ENCODE measurements at regions not wholly inside any gene's neighbourhood (a gene's known extent, or its start where the extent isn't known, plus 50 kb on each side); places are given as distances from the start of the nearest gene placed in this dataset.

GRCh38 chr5:163963881-163964280 lies 458.5 kb downstream of the MAT2B start:
- no peak for DNase-seq

- no peak for DNase-seq
These were observed 459.3 kb downstream of the MAT2B start for GRCh38 chr5:163964671-163965070.

- DNase-seq = no peak
These were observed 461.8 kb downstream of the MAT2B start for GRCh38 chr5:163967268-163967667.

GRCh38 chr5:163968651-163969050 lies 463.2 kb downstream of the MAT2B start:
- no peak for DNase-seq

- no peak for DNase-seq
These were observed 471.3 kb downstream of the MAT2B start for GRCh38 chr5:163976696-163977095.

GRCh38 chr5:163978897-163979296 lies 473.5 kb downstream of the MAT2B start:
- DNase-seq = no peak

GRCh38 chr5:163988566-163988965 lies 483.1 kb downstream of the MAT2B start:
- DNase-seq = no peak

GRCh38 chr5:163993126-163993525 lies 487.7 kb downstream of the MAT2B start:
- DNase-seq = no peak

- DNase-seq = no peak
These were observed 489.8 kb downstream of the MAT2B start for GRCh38 chr5:163995206-163995605.

GRCh38 chr5:163997965-163998364 lies 492.5 kb downstream of the MAT2B start:
- no peak for DNase-seq

- no peak for DNase-seq
These were observed 494.8 kb downstream of the MAT2B start for GRCh38 chr5:164000241-164000640.

- no peak for DNase-seq
These were observed 495.4 kb downstream of the MAT2B start for GRCh38 chr5:164000819-164001218.

GRCh38 chr5:164002214-164002613 lies 496.8 kb downstream of the MAT2B start:
- DNase-seq = no peak

- no peak for DNase-seq
These were observed 497.2 kb downstream of the MAT2B start for GRCh38 chr5:164002628-164003027.

- no peak for DNase-seq
These were observed 499.7 kb downstream of the MAT2B start for GRCh38 chr5:164005071-164005470.

- no peak for DNase-seq
These were observed 501.6 kb downstream of the MAT2B start for GRCh38 chr5:164007064-164007463.

GRCh38 chr5:164009621-164010020 lies 504.2 kb downstream of the MAT2B start:
- DNase-seq = no peak

- no peak for DNase-seq
These were observed 505.5 kb downstream of the MAT2B start for GRCh38 chr5:164010900-164011299.

GRCh38 chr5:164012371-164012770 lies 507.0 kb downstream of the MAT2B start:
- no peak for DNase-seq

GRCh38 chr5:164013077-164013670 lies 507.8 kb downstream of the MAT2B start:
- DNase-seq = peak; percentile 28

- DNase-seq = no peak
These were observed 514.7 kb downstream of the MAT2B start for GRCh38 chr5:164020116-164020515.

- no peak for DNase-seq
These were observed 522.3 kb downstream of the MAT2B start for GRCh38 chr5:164027738-164028137.

GRCh38 chr5:164038128-164038783 lies 532.8 kb downstream of the MAT2B start:
- no peak for DNase-seq

- no peak for DNase-seq
These were observed 535.7 kb downstream of the MAT2B start for GRCh38 chr5:164041105-164041504.

GRCh38 chr5:164048359-164048926 lies 543.0 kb downstream of the MAT2B start:
- DNase-seq = no peak
